Nephron (organoid): ENCODE measurements at regions not wholly inside any gene's neighbourhood (a gene's known extent, or its start where the extent isn't known, plus 50 kb on each side); places are given as distances from the start of the nearest gene placed in this dataset.

ENCODE experiments used
- H3K27ac Mint-ChIP-seq, 3 experiments: 2 replicates each; pipeline ENCODE4 v1.8.0; 2020; ENCODE audit warnings: mixed read lengths in 3 of 3, mild to moderate bottlenecking in 2 of 3, moderate library complexity in 1 of 3
- H3K27me3 Mint-ChIP-seq: 2 replicates; pipeline ENCODE4 v1.8.0; 2021; ENCODE audit warnings: low read depth, mild to moderate bottlenecking, moderate library complexity, mixed read lengths
- H3K36me3 Mint-ChIP-seq: 2 replicates; pipeline ENCODE4 v1.8.0; 2020; ENCODE audit warnings: low read depth, mixed read lengths
- H3K4me1 Mint-ChIP-seq: 2 replicates; pipeline ENCODE4 v1.8.0; 2020; ENCODE audit warnings: mixed read lengths
- H3K4me3 Mint-ChIP-seq, 3 experiments: 2 replicates each; pipeline ENCODE4 v1.8.0; 2020; ENCODE audit warnings: mild to moderate bottlenecking in 3 of 3, mixed read lengths in 3 of 3, moderate library complexity in 2 of 3
- H3K9me3 Mint-ChIP-seq: 2 replicates; pipeline ENCODE4 v1.8.0; 2020; ENCODE audit warnings: mixed read lengths
- CTCF ChIP-seq, 3 experiments: fragments of 200-600 bp; sonication (generic); IDR thresholded peaks; one replicate each; pipeline ENCODE4 v1.5.0; 2021; ENCODE audit warnings: antibody characterized with exemption in 3 of 3; ENCODE audit not compliant: unreplicated experiment in 3 of 3

DNA sequence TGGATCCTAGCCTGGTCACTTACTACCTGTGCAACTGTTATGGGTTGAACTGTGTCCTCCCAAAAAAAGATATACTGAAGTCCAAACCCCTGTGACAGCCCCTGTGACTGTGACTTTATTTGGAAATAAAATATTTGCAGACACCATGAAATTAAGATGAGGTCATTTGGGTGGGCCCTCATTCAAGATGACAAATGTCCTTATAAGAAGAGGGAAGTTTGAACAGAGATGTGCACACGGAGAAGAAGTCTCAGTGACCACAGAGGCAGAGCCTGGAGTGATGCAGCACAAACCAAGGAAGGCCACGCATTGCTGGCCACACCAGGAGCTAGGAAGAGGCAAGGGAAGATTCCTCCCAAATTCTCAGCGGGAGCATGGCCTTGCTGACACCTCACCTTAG is 249.7 kb upstream of the RUNX1 start:
- Mint-ChIP-seq H3K9me3 (no peaks in the 10 kb centered on the region), H3K4me3 (no peak overlapping the region), H3K36me3 (no peaks in the 10 kb centered on the region), H3K27me3 (peaks cover 4% of the 10 kb centered on the region), H3K4me1 (peaks cover 21% of the 10 kb centered on the region), H3K27ac (no peak overlapping the region)
- TF ChIP-seq CTCF (IDR thresholded peaks at IDR 0.05; ENCODE audit: unreplicated experiment in 3 of 3): no peak

DNA sequence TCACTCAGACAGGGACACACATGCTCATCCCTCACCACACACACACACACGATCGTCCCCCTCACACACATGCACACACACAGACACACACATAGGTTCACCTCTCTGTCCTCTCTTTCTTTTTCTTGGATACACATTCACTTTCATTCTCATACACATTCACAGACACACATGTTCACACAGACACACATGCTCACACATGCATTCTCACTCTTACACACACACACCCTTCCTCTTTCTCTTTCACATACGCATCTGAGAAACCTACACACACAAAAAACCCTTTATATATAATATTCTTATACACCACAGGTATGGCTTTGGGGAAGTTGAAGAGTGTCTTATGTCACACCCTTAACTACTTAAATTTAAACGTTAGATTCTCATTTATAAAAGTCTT is 248.6 kb upstream of the RUNX1 start:
- Mint-ChIP-seq H3K4me1 (peaks cover 22% of the 10 kb centered on the region), H3K27me3 (peaks cover 4% of the 10 kb centered on the region), H3K27ac (no peak overlapping the region), H3K9me3 (no peaks in the 10 kb centered on the region), H3K36me3 (no peaks in the 10 kb centered on the region), H3K4me3 (no peak overlapping the region)
- TF ChIP-seq CTCF (IDR thresholded peaks at IDR 0.05; ENCODE audit: unreplicated experiment in 3 of 3): no peak

DNA sequence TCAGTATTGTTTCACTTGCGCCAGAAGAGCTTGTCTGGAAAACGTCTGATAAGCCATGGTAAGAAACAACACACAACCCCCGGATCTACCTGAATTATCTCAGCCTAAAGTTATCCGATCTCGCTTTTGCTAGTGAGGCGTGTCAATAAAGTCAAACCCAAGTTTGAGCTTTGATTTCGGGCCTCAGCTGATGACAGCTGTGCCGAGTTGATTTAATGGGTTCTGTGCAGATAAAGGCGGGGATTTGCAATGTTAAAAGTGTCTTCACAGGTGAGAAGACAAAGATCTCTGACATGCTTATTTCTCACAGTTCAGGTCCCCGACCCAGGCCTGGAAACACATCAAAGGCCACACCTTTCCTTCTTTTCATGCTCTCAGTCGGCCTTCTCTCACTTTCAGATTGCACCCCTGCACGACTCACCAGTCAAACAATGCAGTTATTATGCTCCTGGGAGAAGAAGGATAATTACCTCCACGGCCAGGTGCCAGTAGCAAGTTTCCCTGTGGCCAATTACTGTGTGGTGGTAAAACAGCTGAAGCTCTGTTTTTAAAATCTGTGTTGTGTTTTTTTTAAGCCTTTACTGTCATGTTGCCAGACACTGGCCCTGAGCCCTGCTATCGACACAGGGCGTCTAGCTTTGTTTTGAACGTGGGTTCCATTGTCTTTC is 245.3 kb upstream of the RUNX1 start:
- H3K4me1 Mint-ChIP-seq: peaks cover 24% of the 10 kb centered on the region
- no peaks in the 10 kb centered on the region for H3K9me3 Mint-ChIP-seq
- H3K27me3 Mint-ChIP-seq: peaks cover 4% of the 10 kb centered on the region
- no peak overlapping the region for H3K27ac Mint-ChIP-seq
- TF ChIP-seq CTCF (IDR thresholded peaks at IDR 0.05; ENCODE audit: unreplicated experiment in 3 of 3): no peak
- H3K36me3 Mint-ChIP-seq: no peaks in the 10 kb centered on the region
- H3K4me3 Mint-ChIP-seq: no peak overlapping the region

DNA sequence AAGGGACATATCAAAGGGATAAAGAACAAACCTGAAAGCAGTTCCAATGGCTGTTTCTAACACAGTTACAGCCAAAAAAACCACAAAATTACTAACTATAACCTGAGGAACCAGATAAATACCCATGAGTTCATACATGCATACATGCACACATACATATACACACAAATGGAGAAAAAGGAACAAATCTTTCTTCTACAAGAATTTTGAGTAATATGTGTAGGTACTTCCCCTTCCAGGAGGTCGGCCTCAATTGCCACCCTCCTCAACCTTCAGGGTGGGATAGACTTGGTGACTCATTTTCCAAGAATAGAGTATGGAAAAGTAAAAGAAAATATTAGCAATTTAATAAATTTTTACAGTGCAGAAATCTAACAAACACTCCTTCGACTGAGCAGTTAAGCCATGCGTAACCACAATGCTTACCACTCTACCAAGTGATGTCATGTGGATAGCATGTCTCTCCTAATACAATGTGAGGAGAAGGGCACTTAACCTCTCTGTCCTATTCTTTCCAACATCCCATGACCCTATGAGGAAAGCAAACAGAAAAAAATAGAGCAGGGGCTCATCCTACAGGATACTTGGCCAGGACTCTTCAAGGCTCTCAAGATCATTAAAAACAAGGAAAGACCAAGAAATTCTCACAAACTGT is 243.0 kb upstream of the RUNX1 start:
- peaks cover 13% of the 10 kb centered on the region for H3K9me3 Mint-ChIP-seq
- H3K27ac Mint-ChIP-seq: no peak overlapping the region

GRCh38 chr21:35291034-35291433 is 241.9 kb upstream of the RUNX1 start:
- peaks cover 8% of the 10 kb centered on the region for H3K27me3 Mint-ChIP-seq
- H3K27ac Mint-ChIP-seq: no peak overlapping the region
- peaks cover 13% of the 10 kb centered on the region for H3K9me3 Mint-ChIP-seq
- H3K4me3 Mint-ChIP-seq: no peak overlapping the region
- H3K36me3 Mint-ChIP-seq: no peaks in the 10 kb centered on the region
- TF ChIP-seq CTCF (IDR thresholded peaks at IDR 0.05; ENCODE audit: unreplicated experiment in 3 of 3): no peak
- peaks cover 22% of the 10 kb centered on the region for H3K4me1 Mint-ChIP-seq

More for the DNA sequence above, 243.0 kb upstream of the RUNX1 start:
- TF ChIP-seq CTCF (IDR thresholded peaks at IDR 0.05; ENCODE audit: unreplicated experiment in 3 of 3): no peak
- peaks cover 4% of the 10 kb centered on the region for H3K27me3 Mint-ChIP-seq
- H3K4me1 Mint-ChIP-seq: peaks cover 20% of the 10 kb centered on the region
- no peak overlapping the region for H3K4me3 Mint-ChIP-seq
- H3K36me3 Mint-ChIP-seq: no peaks in the 10 kb centered on the region

GRCh38 chr21:35288238-35288637 is 239.1 kb upstream of the RUNX1 start:
- H3K36me3 Mint-ChIP-seq: no peaks in the 10 kb centered on the region
- no peak for TF ChIP-seq CTCF (IDR thresholded peaks at IDR 0.05; ENCODE audit: unreplicated experiment in 3 of 3)
- H3K27ac Mint-ChIP-seq: no peak overlapping the region
- H3K27me3 Mint-ChIP-seq: peaks cover 13% of the 10 kb centered on the region
- H3K4me1 Mint-ChIP-seq: peaks cover 18% of the 10 kb centered on the region
- peaks cover 13% of the 10 kb centered on the region for H3K9me3 Mint-ChIP-seq
- H3K4me3 Mint-ChIP-seq: no peak overlapping the region
